Erythroblast (primary cell): ENCODE measurements at regions not wholly inside any gene's neighbourhood (a gene's known extent, or its start where the extent isn't known, plus 50 kb on each side); places are given as distances from the start of the nearest gene placed in this dataset.
A peak's percentile ranks its signal among the peaks of the same experiment; 100 is the strongest.

ENCODE experiments used
- DNase-seq, 2 experiments: peaks; one replicate each; lab custom pipeline; 2025; lab: John Stamatoyannopoulos, UW
- GATA1 ChIP-seq: IDR thresholded peaks from 2 replicates; pipeline ENCODE4 v1.6.1; 2011; ENCODE audit warnings: low read depth, mild to moderate bottlenecking, control low read depth, low read length, moderate library complexity
- POLR2A ChIP-seq: IDR thresholded peaks from 2 replicates; pipeline ENCODE4 v1.6.1; 2011; ENCODE audit warnings: mild to moderate bottlenecking, low read length

DNA sequence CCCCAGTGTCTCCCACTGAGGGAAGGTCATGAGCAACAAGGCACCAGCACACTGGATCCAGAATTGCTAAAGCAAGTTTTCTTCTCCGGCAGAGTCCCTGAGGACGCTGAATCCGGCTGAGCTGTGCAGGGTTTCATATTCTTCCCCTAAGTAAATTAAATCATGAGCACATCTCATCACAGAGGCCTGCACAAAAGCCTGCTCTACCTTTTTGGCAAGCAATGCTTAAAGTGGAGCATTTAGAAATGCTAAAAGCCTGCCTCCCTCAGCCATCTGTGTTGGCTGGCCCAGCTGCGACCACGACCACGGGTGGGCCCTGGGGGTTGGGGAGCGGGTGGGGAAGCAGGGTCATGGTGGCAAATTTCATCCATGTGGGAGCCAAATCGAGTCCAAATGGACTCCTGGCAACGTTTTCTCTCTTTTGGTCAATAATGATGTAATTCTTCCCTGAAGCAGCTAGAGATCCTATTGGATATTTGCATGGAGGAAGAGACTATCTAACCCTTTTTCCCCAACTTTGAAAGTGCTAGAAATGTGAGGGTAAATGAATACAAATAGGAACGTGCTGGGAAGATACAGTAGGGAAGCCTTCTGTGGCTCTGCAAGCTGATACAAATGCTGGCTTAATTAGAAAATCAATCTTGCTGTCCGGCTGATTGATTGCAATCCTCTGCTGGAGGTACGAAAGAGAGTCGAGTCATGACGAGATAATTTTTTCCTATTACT is 532.8 kb upstream of the TBL1XR1 start:
- DNase-seq, result no peak
- TF ChIP-seq POLR2A, result no peak
- TF ChIP-seq GATA1, result no peak

DNA sequence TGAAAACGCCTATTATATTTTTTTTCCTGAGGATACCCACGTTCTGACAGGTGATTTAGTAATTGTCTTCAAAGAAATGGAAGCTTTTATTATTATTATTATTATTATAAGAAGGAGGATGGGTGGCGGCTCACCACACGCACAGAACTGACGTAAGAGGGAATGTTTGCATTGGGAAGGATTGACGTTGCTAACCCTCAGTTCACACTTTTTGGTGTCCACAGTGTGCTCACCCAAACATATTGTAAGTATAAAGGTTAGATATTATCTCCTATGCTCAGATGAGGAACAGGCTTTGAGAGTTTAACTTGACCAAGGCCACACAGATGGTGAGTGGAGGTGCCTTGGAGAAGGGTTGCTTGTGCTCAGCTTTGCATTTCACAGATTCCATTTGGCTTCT is 533.5 kb upstream of the TBL1XR1 start:
- DNase-seq, result no peak
- TF ChIP-seq POLR2A (no peak), GATA1 (no peak)

DNA sequence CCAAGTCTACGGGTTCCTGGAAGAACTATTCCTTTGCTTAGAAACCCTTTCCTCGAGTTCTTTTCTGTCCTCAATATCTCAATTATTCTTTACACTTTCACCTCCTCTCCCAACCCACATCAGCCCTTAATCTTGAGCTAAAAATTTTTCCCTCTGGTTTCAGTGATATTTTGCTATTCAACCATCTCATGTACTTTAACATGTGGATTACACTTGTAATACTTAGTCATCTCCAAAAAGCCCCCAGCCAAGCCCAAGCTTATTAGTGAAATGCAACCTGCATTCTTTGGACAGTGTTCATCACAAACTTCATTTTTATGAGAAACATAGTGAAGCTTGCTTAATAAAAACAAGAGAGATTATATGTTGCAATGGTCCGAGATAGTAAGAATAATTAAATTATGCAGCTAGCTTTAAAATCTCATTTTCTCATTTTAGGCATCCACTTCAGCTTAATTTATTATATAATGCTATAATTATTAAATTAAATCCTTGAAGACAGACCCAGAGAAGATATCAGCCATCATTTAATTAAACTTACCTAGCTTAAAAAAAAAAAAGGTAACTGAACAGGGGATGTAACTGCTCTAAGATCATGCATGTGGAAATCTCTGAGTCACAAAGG is 534.5 kb upstream of the TBL1XR1 start:
- DNase-seq, result no peak

DNA sequence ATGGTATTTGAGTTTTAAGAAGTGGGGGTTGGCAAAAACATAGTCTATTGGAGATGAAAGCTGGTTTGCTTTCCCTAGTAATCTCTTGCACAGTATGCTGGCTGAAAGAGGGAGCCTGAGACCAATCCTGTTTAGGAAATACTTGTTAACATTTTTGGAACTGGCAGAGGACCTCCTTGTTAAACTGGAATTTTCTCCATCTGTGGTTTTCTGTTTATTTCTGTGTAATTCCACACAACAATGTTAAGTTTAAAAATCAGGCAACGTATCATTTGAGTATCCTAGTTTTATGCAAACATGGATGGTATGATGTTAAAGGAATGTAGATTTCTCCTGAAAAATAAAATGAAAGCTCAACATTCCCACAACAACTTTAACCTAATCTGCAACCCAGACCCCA is 536.0 kb upstream of the TBL1XR1 start:
- no peak for DNase-seq
- TF ChIP-seq GATA1, result no peak
- no peak for TF ChIP-seq POLR2A

More for the DNA sequence above, 534.5 kb upstream of the TBL1XR1 start:
- TF ChIP-seq GATA1, result no peak

DNA sequence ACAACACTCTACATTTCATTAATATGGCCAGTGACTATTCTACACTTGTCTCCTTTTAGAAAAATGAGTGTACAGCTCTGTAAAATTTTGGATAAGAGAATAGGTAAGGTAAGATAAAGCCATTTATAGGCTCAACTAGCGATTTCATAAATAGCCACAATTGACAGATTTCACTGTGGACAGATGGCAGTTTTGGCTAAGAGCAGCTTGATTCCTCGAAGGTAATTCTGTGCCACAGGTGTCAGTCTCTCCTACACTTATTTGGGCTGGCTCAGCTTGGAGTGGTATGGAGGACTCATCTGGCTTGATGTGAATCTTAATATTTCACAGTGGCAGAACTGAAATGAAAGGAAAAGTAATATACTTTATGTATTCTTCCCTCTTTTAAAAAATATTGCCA is 536.7 kb upstream of the TBL1XR1 start:
- DNase-seq, result no peak
- TF ChIP-seq POLR2A, result no peak
- TF ChIP-seq GATA1, result no peak

DNA sequence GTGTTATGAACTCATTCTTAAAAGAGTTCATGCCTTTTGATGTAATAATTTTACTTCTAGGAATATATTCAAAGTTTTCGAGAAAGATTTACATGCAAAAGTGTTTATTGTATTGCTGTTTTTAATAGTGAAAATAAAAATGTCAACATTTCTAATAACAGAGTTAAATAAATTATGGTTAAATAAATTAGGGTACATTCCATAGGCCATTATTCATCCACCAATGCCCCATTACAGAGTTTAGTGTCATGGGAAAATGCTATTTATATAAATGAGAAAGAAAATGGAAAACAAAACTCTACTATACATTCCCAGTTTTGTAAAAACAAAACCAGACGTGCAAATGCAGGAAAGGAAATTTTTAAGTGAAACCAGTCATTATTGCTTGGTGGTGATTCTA is 538.1 kb upstream of the TBL1XR1 start:
- no peak for DNase-seq
- no peak for TF ChIP-seq POLR2A
- no peak for TF ChIP-seq GATA1

DNA sequence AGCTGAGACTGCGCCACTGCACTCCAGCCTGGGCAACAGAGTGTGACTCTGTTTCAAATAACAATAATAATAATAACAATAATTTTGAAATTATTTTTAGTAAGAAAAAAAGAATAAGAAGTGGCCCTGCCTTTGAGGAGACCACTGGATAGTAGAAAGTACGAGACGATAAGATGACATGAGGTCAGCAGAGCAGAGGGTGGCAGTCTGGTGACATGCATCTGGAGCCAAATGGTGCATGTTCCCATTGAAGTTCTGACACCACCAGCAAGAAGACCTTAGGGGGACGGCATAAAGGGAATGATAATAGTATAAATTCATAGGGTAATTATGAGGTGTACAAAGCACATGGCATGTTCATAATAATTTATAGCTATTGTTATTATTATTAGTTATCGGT is 542.2 kb upstream of the TBL1XR1 start:
- TF ChIP-seq POLR2A, result no peak
- DNase-seq, result peak in 1 of 2 experiments; percentile 2

DNA sequence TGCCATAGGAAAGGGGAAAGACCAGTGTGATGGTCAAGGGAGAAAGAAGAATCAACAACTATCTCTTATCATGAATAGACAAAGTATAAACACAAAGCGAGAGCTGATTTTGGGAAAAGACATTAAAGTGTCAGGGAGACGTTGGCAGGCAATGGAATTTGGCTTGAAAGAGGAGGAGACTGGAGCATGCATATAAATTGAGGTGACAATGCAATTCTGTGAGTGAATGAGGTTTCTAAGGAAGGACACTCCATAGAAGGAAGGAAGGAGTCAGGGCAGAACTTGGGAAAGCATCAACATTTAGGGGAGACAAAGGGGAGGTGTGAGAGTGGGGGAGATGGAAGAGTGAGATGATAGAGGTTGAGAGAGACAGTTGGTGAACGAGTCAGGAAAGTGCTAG is 543.0 kb upstream of the TBL1XR1 start:
- no peak for DNase-seq
- no peak for TF ChIP-seq GATA1
- no peak for TF ChIP-seq POLR2A

DNA sequence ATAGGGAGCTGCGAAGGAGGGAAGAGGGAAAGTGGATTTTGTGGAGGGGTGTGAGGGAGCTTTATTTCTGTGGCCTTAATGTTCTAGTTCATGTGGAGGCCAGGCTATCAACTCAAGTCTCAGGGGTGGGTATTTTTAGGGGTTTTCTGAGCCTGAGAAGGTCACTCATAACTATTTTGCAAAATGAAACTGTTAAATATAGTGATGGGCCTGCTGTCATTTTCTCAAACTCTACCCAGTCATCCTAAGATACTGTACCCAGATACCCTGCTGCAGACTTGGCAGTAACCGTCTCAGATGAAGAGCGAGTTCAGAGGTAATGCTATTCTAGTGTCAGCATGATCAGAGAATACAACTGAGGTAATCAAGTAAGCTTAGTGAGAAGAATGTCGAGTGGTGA is 545.0 kb upstream of the TBL1XR1 start:
- TF ChIP-seq GATA1, result no peak
- TF ChIP-seq POLR2A, result no peak
- DNase-seq, result no peak

DNA sequence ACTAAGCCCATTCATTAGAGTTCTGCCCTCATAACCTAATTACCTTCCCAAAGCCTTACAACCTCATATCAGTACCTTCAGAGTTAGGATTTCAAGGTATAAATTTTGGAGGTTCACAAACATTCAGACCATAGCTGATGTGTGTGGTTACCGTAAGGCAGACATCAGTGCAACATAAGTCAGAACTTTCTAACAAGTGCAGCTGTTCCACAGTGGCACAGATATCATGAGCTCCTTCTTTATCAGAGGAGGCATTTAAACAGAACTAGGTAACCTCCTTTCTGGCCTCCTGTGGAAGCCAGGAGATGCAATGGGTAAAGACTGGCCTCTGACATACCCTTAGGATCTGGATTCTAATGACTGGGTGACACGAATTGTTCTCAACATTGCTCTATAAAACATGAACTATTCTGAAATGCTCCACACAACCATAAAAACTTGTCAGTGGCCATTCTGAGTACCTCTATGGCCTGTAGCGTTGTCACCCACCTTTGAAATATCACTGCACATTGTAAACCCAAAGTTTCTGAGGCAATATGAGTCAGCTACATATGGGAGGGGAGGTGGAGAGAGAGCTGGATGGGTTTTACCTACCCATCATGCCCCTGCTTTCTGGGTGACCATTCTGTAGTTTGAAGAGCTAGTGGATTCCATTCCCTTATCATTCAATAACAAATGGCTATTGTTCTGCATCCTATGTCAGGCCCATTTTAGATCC is 546.0 kb upstream of the TBL1XR1 start:
- DNase-seq, result no peak
- TF ChIP-seq GATA1 (no peak), POLR2A (no peak)

DNA sequence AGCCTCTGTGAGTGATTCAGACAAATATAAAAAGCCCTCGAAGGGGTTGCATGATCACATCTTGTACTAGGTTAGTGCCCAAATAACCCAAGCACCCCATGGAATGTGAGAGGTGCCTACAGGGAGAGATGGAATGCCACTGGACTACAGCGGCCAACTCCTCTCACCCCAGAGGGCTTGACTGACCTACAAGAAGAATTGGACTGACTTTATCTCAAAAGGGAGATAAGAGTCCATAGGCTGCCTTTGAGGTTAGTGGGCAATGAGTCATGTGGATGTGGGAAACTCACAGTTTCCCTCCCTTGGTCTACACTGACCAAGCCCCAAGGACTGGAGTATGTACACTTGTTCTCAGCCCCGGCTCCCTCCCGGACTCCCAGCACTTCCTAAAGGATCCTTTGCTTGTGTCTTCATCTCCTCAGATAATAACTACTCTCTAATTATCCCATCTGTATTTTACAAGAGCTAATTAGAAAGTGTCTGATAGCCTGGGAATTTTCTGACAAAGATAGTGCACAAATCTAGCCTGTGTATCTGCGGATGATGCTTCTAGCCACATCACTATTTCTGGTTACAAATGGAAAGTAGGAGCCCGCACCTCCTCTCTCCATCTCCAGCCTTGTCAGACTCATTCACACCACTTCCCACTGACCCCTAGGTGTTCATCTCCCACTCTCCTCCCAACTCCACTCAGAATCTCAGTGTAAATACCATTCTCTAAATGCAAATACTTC is 547.8 kb upstream of the TBL1XR1 start:
- no peak for DNase-seq
- TF ChIP-seq GATA1 (no peak), POLR2A (no peak)

DNA sequence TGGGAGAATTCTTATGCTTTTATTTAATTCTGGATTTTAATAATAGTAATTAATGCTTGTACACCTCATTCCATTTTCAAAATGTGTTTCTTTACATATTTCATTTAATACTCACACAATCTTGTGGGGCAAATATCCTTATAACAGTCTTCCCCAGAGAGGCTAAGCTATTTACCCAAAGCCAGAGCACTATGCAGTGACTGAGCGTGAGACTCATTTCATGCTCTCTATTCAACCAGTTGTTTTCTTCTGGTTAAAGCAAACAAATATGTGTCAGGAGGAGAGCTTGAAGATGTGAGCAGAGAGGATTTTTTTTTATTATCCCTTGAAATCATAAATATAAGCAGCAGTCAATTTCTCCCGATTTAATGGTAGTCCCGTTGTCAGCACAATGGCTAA is 548.3 kb upstream of the TBL1XR1 start:
- no peak for DNase-seq
- TF ChIP-seq GATA1 (no peak), POLR2A (no peak)

DNA sequence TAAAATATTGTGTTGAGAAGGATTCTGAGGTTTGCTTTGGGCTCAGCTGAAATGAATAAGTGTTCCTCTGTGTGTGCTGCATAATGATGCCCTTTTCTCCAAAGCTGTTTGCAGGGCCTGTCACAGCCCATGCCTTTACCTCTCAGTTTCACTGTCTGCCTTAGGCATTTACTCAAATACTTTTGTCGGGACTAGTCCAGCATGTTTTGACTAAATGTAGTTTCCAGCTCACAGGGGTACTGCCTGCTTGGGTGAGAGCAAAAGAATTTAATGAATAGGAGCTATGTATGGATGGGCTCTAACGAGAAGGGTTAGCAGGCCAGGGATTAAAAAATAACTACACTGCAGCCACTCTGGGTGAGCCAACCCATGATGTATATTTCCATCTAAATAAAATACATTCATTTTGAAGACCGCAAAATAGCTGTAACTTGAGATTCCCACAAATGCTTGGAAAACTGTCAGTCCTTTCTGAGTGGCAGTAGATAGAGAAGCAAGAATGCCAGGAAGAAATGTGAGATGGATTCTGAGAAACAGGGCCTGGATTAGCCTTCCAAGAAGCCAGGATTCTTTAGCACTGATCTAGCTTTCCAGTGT is 549.2 kb upstream of the TBL1XR1 start:
- TF ChIP-seq GATA1 (no peak), POLR2A (no peak)
- no peak for DNase-seq
